ENCODE measurements at regions not wholly inside any gene's neighbourhood (a gene's known extent, or its start where the extent isn't known, plus 50 kb on each side); places are given as distances from the start of the nearest gene placed in this dataset.

GRCh38 chr10:111956841-111957240 is 226.7 kb downstream of the GPAM start:
- no peak for DNase-seq
- no peak overlapping the region for H2BK5ac ChIP-seq (ENCODE audit: insufficient read length, low read length)
- no CpG with 5 or more reads among the region's 6 CpGs for WGBS (ENCODE audit: extremely low coverage, insufficient read length, low lambda C conversion rate)

More at GRCh38 chr10:111956841-111957240, 226.7 kb downstream of the GPAM start:
- Histone ChIP-seq H3K23me2 (ENCODE audit: insufficient read length, low read depth, low read length, poor library complexity, severe bottlenecking) (no peaks in the 10 kb centered on the region), H3K27me3 (ENCODE audit: insufficient read depth, low read length) (no peaks in the 10 kb centered on the region), H3K4ac (ENCODE audit: low read depth, low read length) (no peak overlapping the region), H3K23ac (ENCODE audit: insufficient read length, low read depth, low read length) (no peak overlapping the region), H3K79me2 (ENCODE audit: insufficient read depth, low read length) (no peaks in the 10 kb centered on the region), H3K4me2 (ENCODE audit: insufficient read depth, insufficient read length, low read length) (no peak overlapping the region), H2AK5ac (ENCODE audit: insufficient read length, low read length) (no peak overlapping the region), H3K79me1 (ENCODE audit: insufficient read depth, low read depth, low read length, poor library complexity, severe bottlenecking) (no peaks in the 10 kb centered on the region), H3K14ac (ENCODE audit: insufficient read depth, low read length) (no peak overlapping the region), H3K18ac (ENCODE audit: insufficient read length, low read depth, low read length) (no peak overlapping the region), H4K91ac (ENCODE audit: insufficient read length, low read depth, low read length) (no peak overlapping the region), H3K27ac (ENCODE audit: insufficient read length, low read depth, low read length) (no peak overlapping the region), H2BK12ac (ENCODE audit: insufficient read length, low read depth, low read length) (no peak overlapping the region), H3K9me3 (ENCODE audit: control insufficient read depth, low read depth, low read length) (no peaks in the 10 kb centered on the region), H4K20me1 (ENCODE audit: control insufficient read depth, insufficient read depth, insufficient read length) (no peaks in the 10 kb centered on the region), H3T11ph (ENCODE audit: low read length) (no peak overlapping the region), H3K9ac (ENCODE audit: extremely low read depth, insufficient read length, low read length) (no peak overlapping the region), H4K5ac (ENCODE audit: insufficient read length, low read depth, low read length) (no peak overlapping the region), H2BK120ac (ENCODE audit: low read depth, low read length, poor library complexity, severe bottlenecking) (no peak overlapping the region), H3K4me1 (ENCODE audit: insufficient read depth, low read length) (no peaks in the 10 kb centered on the region), H2BK15ac (ENCODE audit: low read depth, low read length) (no peak overlapping the region), H2AFZ (ENCODE audit: low read length) (no peak overlapping the region), H4K8ac (replicated peaks; ENCODE audit: insufficient read length, low read depth, low read length) (no peak overlapping the region), H2BK20ac (ENCODE audit: low read depth, low read length, poor library complexity, severe bottlenecking) (no peak overlapping the region), H3K56ac (ENCODE audit: insufficient read length, low read depth, low read length) (no peak overlapping the region)
- no peak for TF ChIP-seq CTCF (conservative IDR thresholded peaks at IDR 0.05)
- Mint-ChIP-seq H3K27me3 (ENCODE audit: low read depth) (peaks cover 3% of the 10 kb centered on the region; the same call in 1 of the 2 replicates), H3K4me3 (no peak overlapping the region), H3K27ac (no peak overlapping the region), H3K9me3 (peaks cover 20 to 25% of the 10 kb centered on the region in 2 experiments), H3K36me3 (ENCODE audit: insufficient read depth in 1 of 3, low read depth in 3 of 3) (peaks cover 9 to 19% (median 16%) of the 10 kb centered on the region in 3 experiments), H3K4me1 (no peaks in the 10 kb centered on the region)
